ENCODE measurements at regions not wholly inside any gene's neighbourhood (a gene's known extent, or its start where the extent isn't known, plus 50 kb on each side); places are given as distances from the start of the nearest gene placed in this dataset.

DNA sequence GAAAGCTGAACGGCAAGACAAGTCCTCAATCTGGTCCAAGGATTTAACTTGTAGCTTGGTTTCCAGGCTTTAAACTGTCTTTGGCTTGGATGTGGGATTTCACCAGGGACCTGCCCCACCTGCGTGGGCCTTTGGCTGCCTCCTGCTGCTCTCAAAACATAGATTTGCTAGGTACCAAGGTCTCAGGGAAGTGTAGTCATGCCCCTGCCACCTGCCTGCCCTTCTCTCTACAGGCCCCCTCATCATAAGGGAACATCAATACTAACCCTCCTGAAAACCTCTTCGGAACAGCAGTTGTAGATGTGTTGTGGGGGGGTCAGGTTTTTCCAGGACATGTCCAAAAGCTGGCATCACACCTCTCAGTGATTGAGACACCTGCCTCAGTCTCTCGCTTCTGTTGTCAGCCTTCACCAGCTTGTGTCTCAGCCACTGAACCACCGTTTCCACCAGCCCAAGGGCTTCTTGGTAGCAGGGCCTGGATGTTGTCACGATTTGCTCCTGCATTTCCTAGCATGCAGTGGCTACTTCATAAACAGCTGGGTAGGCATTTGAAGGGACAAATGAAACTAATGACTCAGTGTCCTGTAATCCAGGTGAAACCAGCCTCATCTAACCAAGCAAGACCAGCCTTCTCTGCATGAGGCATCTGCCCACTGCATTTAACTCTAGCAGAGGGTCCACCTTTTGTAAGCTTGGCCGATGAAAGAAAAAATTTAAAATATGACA, 141.6 kb upstream of the THBS2 start:
- no peak overlapping the region for H3K4me3 ChIP-seq (replicated peaks; ENCODE audit: low read depth, low read length)
- DNase-seq (ENCODE audit: low read depth) = no peak
- TF ChIP-seq, protein P1, sequence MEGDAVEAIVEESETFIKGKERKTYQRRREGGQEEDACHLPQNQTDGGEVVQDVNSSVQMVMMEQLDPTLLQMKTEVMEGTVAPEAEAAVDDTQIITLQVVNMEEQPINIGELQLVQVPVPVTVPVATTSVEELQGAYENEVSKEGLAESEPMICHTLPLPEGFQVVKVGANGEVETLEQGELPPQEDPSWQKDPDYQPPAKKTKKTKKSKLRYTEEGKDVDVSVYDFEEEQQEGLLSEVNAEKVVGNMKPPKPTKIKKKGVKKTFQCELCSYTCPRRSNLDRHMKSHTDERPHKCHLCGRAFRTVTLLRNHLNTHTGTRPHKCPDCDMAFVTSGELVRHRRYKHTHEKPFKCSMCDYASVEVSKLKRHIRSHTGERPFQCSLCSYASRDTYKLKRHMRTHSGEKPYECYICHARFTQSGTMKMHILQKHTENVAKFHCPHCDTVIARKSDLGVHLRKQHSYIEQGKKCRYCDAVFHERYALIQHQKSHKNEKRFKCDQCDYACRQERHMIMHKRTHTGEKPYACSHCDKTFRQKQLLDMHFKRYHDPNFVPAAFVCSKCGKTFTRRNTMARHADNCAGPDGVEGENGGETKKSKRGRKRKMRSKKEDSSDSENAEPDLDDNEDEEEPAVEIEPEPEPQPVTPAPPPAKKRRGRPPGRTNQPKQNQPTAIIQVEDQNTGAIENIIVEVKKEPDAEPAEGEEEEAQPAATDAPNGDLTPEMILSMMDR (IDR thresholded peaks at IDR 0.05; ENCODE audit: low read length, missing control alignments) = no peak

DNA sequence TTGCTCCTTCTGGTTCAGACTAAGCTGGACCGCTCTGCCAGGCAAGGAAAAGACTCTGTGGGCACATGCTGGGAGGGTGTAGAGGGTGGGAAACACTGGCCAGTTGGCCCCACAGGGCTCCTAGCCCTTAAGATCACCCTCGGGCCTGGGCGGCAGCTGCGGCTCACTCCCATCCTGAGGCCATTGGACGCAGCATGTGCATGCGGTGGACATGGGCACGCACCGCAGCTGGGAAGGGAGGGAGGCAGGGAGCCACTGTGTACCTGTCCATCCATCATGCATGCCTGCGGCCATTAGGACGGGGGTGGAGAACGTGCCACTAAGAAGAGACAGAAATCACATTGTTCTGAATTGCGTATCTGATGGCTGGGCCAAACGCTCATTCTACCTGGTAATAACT, 140.1 kb upstream of the THBS2 start:
- TF ChIP-seq, protein P1 (IDR thresholded peaks at IDR 0.05; ENCODE audit: low read length, missing control alignments) = no peak
- no peak for DNase-seq (ENCODE audit: low read depth)
- no peak overlapping the region for H3K4me3 ChIP-seq (replicated peaks; ENCODE audit: low read depth, low read length)

DNA sequence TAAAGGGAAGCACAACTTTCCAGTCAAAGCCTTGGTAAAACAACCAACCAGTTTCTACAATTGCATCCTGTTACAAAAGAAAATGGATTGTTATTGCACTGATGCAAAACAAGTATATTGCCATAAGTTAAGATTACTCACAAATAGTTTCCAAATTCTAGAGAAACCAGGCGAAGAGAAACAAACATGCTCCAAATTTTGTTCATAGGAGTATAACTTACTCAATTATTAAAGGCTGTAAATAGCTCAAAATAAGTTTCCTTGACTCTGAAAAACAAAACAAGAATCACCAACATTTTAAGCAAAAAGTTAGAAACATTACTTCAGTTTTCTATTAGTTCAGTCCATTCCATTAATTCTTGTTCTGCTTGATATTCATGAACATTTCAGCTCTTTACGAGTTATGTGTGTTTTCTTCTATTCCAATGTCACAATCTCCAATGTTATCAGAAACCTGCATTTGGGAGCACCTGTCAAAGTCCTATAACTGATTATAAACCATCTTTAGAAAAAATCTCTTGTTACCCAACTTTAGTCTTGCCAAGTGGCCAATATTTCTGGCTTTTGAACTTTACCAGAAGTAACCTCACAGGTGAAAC, 137.9 kb upstream of the THBS2 start:
- TF ChIP-seq, protein P1 (IDR thresholded peaks at IDR 0.05; ENCODE audit: low read length, missing control alignments) = no peak

DNA sequence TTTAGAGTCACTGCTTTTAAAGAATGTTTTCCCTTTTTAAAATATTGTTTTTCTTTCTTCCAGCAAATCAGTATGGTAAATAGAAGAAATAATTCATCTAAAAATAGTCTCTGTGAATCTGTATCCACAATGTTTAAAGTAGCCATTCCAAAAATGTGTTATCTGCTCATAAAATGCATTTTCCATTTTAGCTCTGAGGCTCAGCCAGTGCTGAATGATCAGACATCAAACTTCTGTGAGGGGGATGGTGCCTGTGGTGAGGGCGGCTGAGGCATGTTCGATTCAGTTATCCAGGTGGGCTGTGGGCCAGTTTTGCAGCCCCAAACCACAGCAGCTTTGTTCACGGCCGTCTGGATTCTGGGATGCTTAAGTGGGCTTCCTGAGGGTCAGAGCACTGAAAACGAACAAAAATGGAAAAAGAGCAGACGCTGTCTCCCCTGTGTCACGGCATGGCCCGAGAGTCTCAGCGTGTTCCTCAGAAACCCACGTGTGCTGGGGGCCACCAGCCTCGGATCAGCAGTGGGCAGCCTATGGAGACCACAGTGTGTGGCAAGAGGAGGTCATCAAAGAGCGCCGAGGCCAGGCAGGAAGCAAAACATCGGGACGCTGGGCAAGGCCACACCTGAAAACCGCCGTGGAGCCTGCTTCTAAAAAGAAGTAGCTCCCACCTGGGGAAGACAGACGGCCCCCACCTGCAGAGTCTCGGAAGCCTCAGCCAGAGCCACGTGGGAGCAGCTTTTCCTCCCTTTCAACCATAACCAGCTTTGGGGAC, 134.9 kb upstream of the THBS2 start:
- H3K4me3 ChIP-seq (replicated peaks; ENCODE audit: low read depth, low read length) = no peak overlapping the region
- DNase-seq (ENCODE audit: low read depth) = no peak
- TF ChIP-seq, protein P1 (IDR thresholded peaks at IDR 0.05; ENCODE audit: low read length, missing control alignments) = no peak

More for the DNA sequence above, 137.9 kb upstream of the THBS2 start:
- no peak overlapping the region for H3K4me3 ChIP-seq (replicated peaks; ENCODE audit: low read depth, low read length)
- peak; percentile 8 for DNase-seq (ENCODE audit: low read depth)

DNA sequence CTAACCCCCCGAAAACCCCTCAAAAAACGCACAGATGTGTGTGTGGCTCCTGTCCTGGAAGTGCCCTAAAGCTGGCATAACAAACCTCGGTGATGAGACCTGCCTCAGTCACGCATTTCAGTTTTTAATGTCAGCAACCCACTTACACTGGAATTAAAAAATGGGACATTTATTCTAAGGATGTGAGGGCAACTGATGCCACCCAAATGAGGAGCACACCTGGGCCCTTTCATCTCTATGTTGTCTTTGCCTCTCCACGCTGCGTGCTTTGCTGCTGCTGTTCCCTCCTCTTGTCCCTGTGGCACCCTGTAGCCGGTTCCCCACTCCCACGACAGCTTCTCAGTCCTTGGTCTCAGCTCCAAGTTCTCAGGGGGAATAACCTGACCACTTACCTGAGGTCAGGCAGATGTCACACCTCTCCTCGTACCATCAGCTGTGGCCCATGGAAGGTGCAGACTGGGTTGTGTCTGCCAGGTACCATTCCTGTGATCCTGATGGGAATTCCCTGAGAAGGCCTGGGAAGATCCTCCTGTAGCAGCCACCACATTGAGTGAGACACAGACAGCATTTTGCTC, 134.2 kb upstream of the THBS2 start:
- TF ChIP-seq, protein P1 (IDR thresholded peaks at IDR 0.05; ENCODE audit: low read length, missing control alignments) = no peak
- no peak for DNase-seq (ENCODE audit: low read depth)
- H3K4me3 ChIP-seq (replicated peaks; ENCODE audit: low read depth, low read length) = no peak overlapping the region

DNA sequence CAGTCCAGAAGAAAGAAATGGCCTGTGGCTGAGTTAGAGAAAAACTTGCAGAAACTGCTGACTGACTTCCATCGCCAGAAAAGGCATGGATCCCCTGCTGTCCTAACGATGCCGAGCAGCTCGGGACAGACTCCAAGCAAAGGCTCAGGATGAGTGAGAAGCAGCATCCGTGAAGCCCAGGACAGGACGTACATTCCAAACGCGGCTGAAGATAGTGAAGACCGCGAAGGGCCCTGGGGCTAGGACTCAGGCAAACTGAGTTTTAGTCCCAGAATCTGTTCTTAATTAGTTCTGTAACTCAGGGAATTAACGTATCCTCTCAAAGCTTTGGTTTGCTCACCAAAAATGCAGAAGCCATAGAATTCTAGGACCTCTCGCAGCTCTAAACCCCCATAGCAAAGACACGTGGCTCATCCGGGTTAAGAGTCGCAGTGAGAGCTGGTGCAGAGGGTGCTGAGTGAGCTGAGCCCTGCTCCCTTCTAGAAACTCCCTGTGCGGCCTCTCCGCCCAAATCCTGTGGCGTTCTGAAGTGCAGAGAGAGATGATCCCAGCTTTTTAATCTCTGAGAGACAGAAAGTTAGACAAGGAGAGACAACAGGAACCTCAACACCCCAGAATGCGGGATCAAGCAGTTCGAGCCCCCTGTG, 132.9 kb upstream of the THBS2 start:
- H3K4me3 ChIP-seq (replicated peaks; ENCODE audit: low read depth, low read length) = no peak overlapping the region
- TF ChIP-seq, protein P1 (IDR thresholded peaks at IDR 0.05; ENCODE audit: low read length, missing control alignments) = no peak
- peak; percentile 18 for DNase-seq (ENCODE audit: low read depth)
